GM21515 (cell line): ENCODE measurements at regions not wholly inside any gene's neighbourhood (a gene's known extent, or its start where the extent isn't known, plus 50 kb on each side); places are given as distances from the start of the nearest gene placed in this dataset.
"Not testable (repeated sequence)": the region's sequence is repeated elsewhere in the genome, so short reads cannot be mapped to it uniquely, and the experiment has no call there.

Experiments
- ATAC-seq: cut with Tn5 transposase; IDR thresholded peaks from one replicate; pipeline ENCODE4 v1.9.1; 2021; ENCODE audit not compliant: unreplicated experiment

- ATAC-seq = no peak
Observed at GRCh38 chr14:30419037-30419436, 139.9 kb upstream of the G2E3 start.

- no peak for ATAC-seq
Observed at GRCh38 chr14:30420515-30420914, 138.4 kb upstream of the G2E3 start.

GRCh38 chr14:30426463-30426862 is 132.5 kb upstream of the G2E3 start:
- no peak for ATAC-seq

- no peak for ATAC-seq
Observed at GRCh38 chr14:30427401-30427800, 131.6 kb upstream of the G2E3 start.

GRCh38 chr14:30427846-30428245 is 131.1 kb upstream of the G2E3 start:
- no peak for ATAC-seq

- no peak for ATAC-seq
Observed at GRCh38 chr14:30431552-30431951, 127.4 kb upstream of the G2E3 start.

- no peak for ATAC-seq
Observed at GRCh38 chr14:30440961-30441360, 118.0 kb upstream of the G2E3 start.

GRCh38 chr14:30443368-30444007 is 115.5 kb upstream of the G2E3 start:
- no peak for ATAC-seq

- ATAC-seq = no peak
Observed at GRCh38 chr14:30444451-30444850, 114.5 kb upstream of the G2E3 start.

GRCh38 chr14:30445011-30445793 is 113.8 kb upstream of the G2E3 start:
- ATAC-seq = no peak

- ATAC-seq = no peak
Observed at GRCh38 chr14:30445852-30446251, 113.1 kb upstream of the G2E3 start.

GRCh38 chr14:30450631-30451545 is 108.1 kb upstream of the G2E3 start:
- no peak for ATAC-seq

- ATAC-seq = no peak
Observed at GRCh38 chr14:30456296-30456695, 102.7 kb upstream of the G2E3 start.

- ATAC-seq = no peak
Observed at GRCh38 chr14:30462358-30462757, 96.6 kb upstream of the G2E3 start.

- no peak for ATAC-seq
Observed at GRCh38 chr14:30464481-30464880, 94.5 kb upstream of the G2E3 start.

GRCh38 chr14:30468354-30468753 is 90.6 kb upstream of the G2E3 start:
- ATAC-seq = no peak

GRCh38 chr14:30471980-30472379 is 87.0 kb upstream of the G2E3 start:
- ATAC-seq = no peak

GRCh38 chr14:30473846-30474696 is 84.9 kb upstream of the G2E3 start:
- ATAC-seq = not testable (repeated sequence)

GRCh38 chr14:30482276-30482675 is 76.7 kb upstream of the G2E3 start:
- no peak for ATAC-seq

- ATAC-seq = no peak
Observed at GRCh38 chr14:30484201-30484600, 74.8 kb upstream of the G2E3 start.

GRCh38 chr14:30484976-30485375 is 74.0 kb upstream of the G2E3 start:
- ATAC-seq = no peak
